Ovary (tissue), 3 donors: ENCODE measurements at regions not wholly inside any gene's neighbourhood (a gene's known extent, or its start where the extent isn't known, plus 50 kb on each side); places are given as distances from the start of the nearest gene placed in this dataset.

Experiments used
- CTCF ChIP-seq, 3 donors: fragments of 450-650 bp in 2 of 3; fragments of 200-600 bp in 1 of 3; IDR thresholded peaks; one replicate each; pipeline versions ENCODE4 v1.5.1 to v1.8.0; 2016 to 2022; ENCODE audit warnings: antibody characterized with exemption in 3 of 3, mild to moderate bottlenecking in 1 of 3
- EP300 ChIP-seq: sonication (generic); formaldehyde crosslinking; IDR thresholded peaks from one replicate; pipeline ENCODE4 v1.6.1; 2017; ENCODE audit warnings: antibody characterized with exemption
- POLR2A ChIP-seq: fragments of 450-650 bp; IDR thresholded peaks from one replicate; pipeline ENCODE4 v1.6.1; 2017; ENCODE audit warnings: antibody characterized with exemption, mild to moderate bottlenecking, moderate library complexity
- donor health status: DM: no; HTN: no; CAD: no.

GRCh38 chr6:71446057-71446456 lies 157.4 kb downstream of the OGFRL1 start:
- TF ChIP-seq EP300 (no peak), CTCF (IDR thresholded peaks at IDR 0.05) (no peak), POLR2A (no peak)
